HepG2 (cell line): ENCODE measurements at regions not wholly inside any gene's neighbourhood (a gene's known extent, or its start where the extent isn't known, plus 50 kb on each side); places are given as distances from the start of the nearest gene placed in this dataset.

Source experiments
- ATAC-seq: fragments of 200-7000 bp; cut with Tn5 transposase; 3 replicates; pipeline ENCODE4 v1.9.1; 2020; ENCODE audit warnings: mild to moderate bottlenecking, moderate library complexity
- BruUV-seq: library from RNA; stranded (reverse); fragments of 400-500 nt; replicated peaks from 2 replicates; lab custom pipeline; 2021; lab: Mats Ljungman, UMichigan
- CTCF ChIA-PET: fragments of 300-600 bp; formaldehyde crosslinking; extraction: SDS; loops from one replicate; lab custom pipeline; 2021; ENCODE audit warnings: low total read pairs, inconsistent platforms, low intra/inter-chr PET ratio; lab: Yijun Ruan, JAX
- POLR2A ChIA-PET: fragments of 350-600 bp; sonication (Branson Sonifier 250); formaldehyde crosslinking; loops from one replicate; lab custom pipeline; 2020; ENCODE audit warnings: antibody characterized with exemption, inconsistent platforms; lab: Yijun Ruan, JAX
- DNase-seq: peaks from one replicate; pipeline ENCODE4 v3.0.0-alpha.2; 2015; ENCODE audit warnings: low spot score
- FAIRE-seq: peaks from 3 replicates; lab custom pipeline; 2011; peaks lifted over from hg19 to GRCh38; lab: Jason Lieb, UNC
- H2AFZ ChIP-seq: one replicate; pipeline ENCODE4 v1.6.1; 2011; ENCODE audit warnings: low read length, inconsistent platforms
- H3K27ac ChIP-seq: fragments of 300-600 bp; 3 replicates; pipeline ENCODE4 v1.8.0; 2011; ENCODE audit warnings: mixed run types, mild to moderate bottlenecking, mixed read lengths, low read length, inconsistent platforms; ENCODE audit not compliant: insufficient read depth; ENCODE audit errors: extremely low read length
- H3K27me3 ChIP-seq, 2 experiments: fragments of 200-600 bp in 1 of 2; 2 replicates in 1 of 2; 3 replicates in 1 of 2; pipeline versions ENCODE4 v1.6.0 to v1.8.0; 2011; ENCODE audit warnings: low read length in 2 of 2, mild to moderate bottlenecking in 2 of 2, moderate library complexity in 2 of 2, inconsistent platforms in 1 of 2; ENCODE audit not compliant: insufficient read depth in 2 of 2, control insufficient read depth in 1 of 2
- H3K36me3 ChIP-seq, 2 experiments: fragments of 200-600 bp in 1 of 2; replicated peaks in 1 of 2; 2 replicates in 1 of 2; 3 replicates in 1 of 2; pipeline versions ENCODE4 v1.5.1 to v1.8.0; 2011; ENCODE audit warnings: low read length in 2 of 2, inconsistent platforms in 1 of 2; ENCODE audit not compliant: insufficient read depth in 2 of 2, control insufficient read depth in 1 of 2
- H3K4me1 ChIP-seq: 2 replicates; pipeline ENCODE4 v1.5.1; 2012; ENCODE audit warnings: low read length, inconsistent platforms; ENCODE audit not compliant: insufficient read depth
- H3K4me2 ChIP-seq: 2 replicates; pipeline ENCODE4 v1.6.0; 2011; ENCODE audit warnings: low read depth, low read length, inconsistent platforms
- H3K4me3 ChIP-seq, 3 experiments: fragments of 200-600 bp in 1 of 3; sonication (generic), shearing (Covaris generic) in 1 of 3; replicated peaks in 1 of 3; 2 replicates each; pipeline ENCODE4 v1.5.1; 2011 to 2016; ENCODE audit warnings: low read length in 3 of 3, inconsistent platforms in 2 of 3, low read depth in 2 of 3, mild to moderate bottlenecking in 2 of 3, control low read depth in 1 of 3, mixed read lengths in 1 of 3; ENCODE audit not compliant: insufficient read depth in 1 of 3
- H3K79me2 ChIP-seq: one replicate; pipeline ENCODE4 v1.6.1; 2011; ENCODE audit warnings: low read length, inconsistent platforms; ENCODE audit not compliant: insufficient read depth
- H3K9ac ChIP-seq: 2 replicates; pipeline ENCODE4 v1.6.0; 2011; ENCODE audit warnings: mild to moderate bottlenecking, low read depth, low read length, inconsistent platforms; ENCODE audit not compliant: insufficient read depth
- H3K9me3 ChIP-seq: 2 replicates; pipeline ENCODE4 v1.5.1; 2012; ENCODE audit warnings: mild to moderate bottlenecking, low read length
- H4K20me1 ChIP-seq: 2 replicates; pipeline ENCODE4 v1.6.0; 2011; ENCODE audit warnings: inconsistent platforms, mild to moderate bottlenecking, low read length, moderate library complexity; ENCODE audit not compliant: insufficient read depth
- BCL6 ChIP-seq: IDR thresholded peaks from 2 replicates; pipeline ENCODE4 v1.6.1; 2016; ENCODE audit warnings: missing genetic modification reagents, missing compliant biosample characterization
- CBX1 ChIP-seq: IDR thresholded peaks from one replicate; pipeline ENCODE4 v1.6.1; 2016; ENCODE audit warnings: antibody characterized with exemption, low read depth
- CENPT ChIP-seq: sonication (generic); formaldehyde crosslinking; IDR thresholded peaks from 2 replicates; pipeline ENCODE4 v1.8.0; 2022; ENCODE audit warnings: low read depth, mild to moderate bottlenecking, moderate library complexity, missing genetic modification reagents
- CENPX ChIP-seq: sonication (generic); formaldehyde crosslinking; IDR thresholded peaks from 2 replicates; pipeline ENCODE4 v1.9.0; 2021; ENCODE audit warnings: mild to moderate bottlenecking, missing genetic modification reagents, moderate library complexity
- CHD4 ChIP-seq: fragments of 200-600 bp; sonication (generic); IDR thresholded peaks from 2 replicates; pipeline ENCODE4 v1.7.0; 2017; ENCODE audit warnings: mild to moderate bottlenecking, low read length, borderline replicate concordance
- FOXA1 ChIP-seq, 2 experiments: fragments of 450-650 bp in 1 of 2; sonication (generic) in 1 of 2; formaldehyde crosslinking in 1 of 2; IDR thresholded peaks; 2 replicates each; pipeline versions ENCODE4 v1.4.0 to v1.6.1; 2016 to 2020; ENCODE audit warnings: missing genetic modification reagents in 1 of 2
- KDM5B ChIP-seq: sonication (generic); formaldehyde crosslinking; IDR thresholded peaks from 2 replicates; pipeline ENCODE4 v1.4.0; 2020; ENCODE audit warnings: missing genetic modification reagents, mild to moderate bottlenecking, borderline replicate concordance
- MTF2 ChIP-seq: sonication (generic); formaldehyde crosslinking; IDR thresholded peaks from 2 replicates; pipeline ENCODE4 v1.5.0; 2020; ENCODE audit warnings: missing genetic modification reagents, borderline replicate concordance
- PCBP1 ChIP-seq: fragments of 200-400 bp; formaldehyde crosslinking; IDR thresholded peaks from 2 replicates; pipeline ENCODE4 v1.6.1; 2017; ENCODE audit warnings: mild to moderate bottlenecking, low read depth, low read length, borderline replicate concordance
- ZNF446 ChIP-seq: sonication (generic); formaldehyde crosslinking; IDR thresholded peaks from 2 replicates; pipeline ENCODE4 v1.5.0; 2020; ENCODE audit warnings: mild to moderate bottlenecking, missing genetic modification reagents
- ZNF468 ChIP-seq: sonication (generic); formaldehyde crosslinking; IDR thresholded peaks from 2 replicates; pipeline ENCODE4 v1.8.0; 2022; ENCODE audit warnings: mild to moderate bottlenecking, moderate library complexity, missing genetic modification reagents
- ZNF547 ChIP-seq: sonication (generic); formaldehyde crosslinking; IDR thresholded peaks from 2 replicates; pipeline ENCODE4 v1.5.1; 2020; ENCODE audit warnings: mild to moderate bottlenecking, missing genetic modification reagents
- ZNF557 ChIP-seq: sonication (generic); formaldehyde crosslinking; IDR thresholded peaks from 2 replicates; pipeline ENCODE4 v1.4.0; 2020; ENCODE audit warnings: missing genetic modification reagents
- ZNF816 ChIP-seq: sonication (generic); formaldehyde crosslinking; IDR thresholded peaks from 2 replicates; pipeline ENCODE4 v1.8.0; 2022; ENCODE audit warnings: missing genetic modification reagents, mild to moderate bottlenecking, borderline replicate concordance
- WGBS: methylation state at CpG from one replicate; pipeline ENCODE4 v1.1.6; 2017; ENCODE audit warnings: low lambda C conversion rate; 5-methylcytosine and 5-hydroxymethylcytosine counted together
- in situ Hi-C: cut with HindIII; loops from 2 replicates; pipeline ENCODE4 v1.10.0; 2017; ENCODE audit warnings: low pct_unique_long_range_greater_than_20kb; ENCODE audit not compliant: extremely low pct_ligation_motif_present
- intact Hi-C: fragments of 100-400 bp; cut with micrococcal nuclease; formaldehyde crosslinking; loops from one replicate; pipeline ENCODE4 v1.10.0; 2022; ENCODE audit not compliant: unreplicated experiment
- TF ChIP-seq, protein P1 (sequence below): sonication (generic); formaldehyde crosslinking; IDR thresholded peaks from 2 replicates; pipeline ENCODE4 v1.4.0; 2020; ENCODE audit warnings: missing genetic modification reagents
- TF ChIP-seq, protein P2 (sequence below): sonication (generic); formaldehyde crosslinking; IDR thresholded peaks from 2 replicates; pipeline ENCODE4 v1.4.0; 2020; ENCODE audit warnings: missing genetic modification reagents
- TF ChIP-seq, protein P3 (sequence below): sonication (generic); formaldehyde crosslinking; IDR thresholded peaks from 2 replicates; pipeline ENCODE4 v1.4.0; 2020; ENCODE audit warnings: mild to moderate bottlenecking, missing genetic modification reagents
- TF ChIP-seq, protein P4 (sequence below): sonication (generic); formaldehyde crosslinking; IDR thresholded peaks from 2 replicates; pipeline ENCODE4 v1.5.0; 2020; ENCODE audit warnings: missing genetic modification reagents

DNA sequence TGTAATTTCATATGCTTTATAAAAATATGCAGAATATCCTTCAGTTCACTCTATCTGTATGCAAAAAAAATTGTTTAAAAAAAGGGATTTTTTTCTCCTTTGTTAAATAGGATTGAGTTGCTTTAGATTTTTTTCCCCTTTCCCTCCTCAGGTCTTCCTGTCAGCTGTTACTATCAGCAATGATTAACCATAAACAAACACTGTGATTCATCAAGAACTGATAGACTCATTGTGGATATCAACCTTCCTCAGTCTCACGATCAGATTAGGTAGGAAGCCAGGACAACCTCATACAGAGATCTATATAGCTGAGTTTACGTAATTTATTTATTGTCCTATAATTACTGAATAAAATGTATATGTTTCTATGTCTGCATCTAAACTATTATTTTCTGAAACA is 2136.2 kb upstream of the CELF4 start:
- no peak overlapping the region for H2AFZ ChIP-seq
- peak overlapping the region; percentile 29; the same call in 1 of the 2 replicates for H3K4me2 ChIP-seq
- H3K36me3 ChIP-seq: no peaks in the 10 kb centered on the region
- no TSS peak for BruUV-seq
- no peaks in the 10 kb centered on the region for H3K9me3 ChIP-seq
- H3K27me3 ChIP-seq: no peaks in the 10 kb centered on the region
- 40% methylated on average over 2 of the region's 2 CpGs for WGBS
- CTCF ChIA-PET: no interaction called here
- H4K20me1 ChIP-seq: no peaks in the 10 kb centered on the region
- H3K27ac ChIP-seq: peak overlapping the region; percentile 61
- peaks cover 19% of the 10 kb centered on the region for H3K4me1 ChIP-seq
- intact Hi-C loops: no loop called here
- in situ Hi-C loops: no loop called here
- FAIRE-seq (peak; percentile 66), DNase-seq (peak; percentile 88), ATAC-seq (peak; percentile 100)
- H3K79me2 ChIP-seq: no peaks in the 10 kb centered on the region
- 0 out of 2 replicates have a peak overlapping the region, but pooled peaks have one; percentile 40 for H3K9ac ChIP-seq
- POLR2A ChIA-PET: no interaction called here
- H3K4me3 ChIP-seq: no peak overlapping the region; a peak in 1 of 6 replicates
- TF ChIP-seq CENPX (CRISPR knock-in tag) (no peak), MTF2 (CRISPR knock-in tag) (no peak), CHD4 (peak; percentile 47; the same call in 1 of the 2 replicates), CBX1 (no peak), CENPT (no peak), PCBP1 (no peak), ZNF468 (CRISPR knock-in tag) (no peak), FOXA1 (IDR thresholded peaks at IDR 0.05) (0 out of 2 replicates have a peak, but pooled peaks have one; percentile 12), FOXA1 (CRISPR knock-in tag; IDR thresholded peaks at IDR 0.05) (peak; percentile 76), KDM5B (CRISPR knock-in tag) (no peak), BCL6 (CRISPR knock-in tag) (no peak), ZNF547 (no peak), ZNF557 (CRISPR knock-in tag) (no peak), ZNF446 (CRISPR knock-in tag) (no peak), ZNF816 (CRISPR knock-in tag) (no peak)
- TF ChIP-seq, protein P1, sequence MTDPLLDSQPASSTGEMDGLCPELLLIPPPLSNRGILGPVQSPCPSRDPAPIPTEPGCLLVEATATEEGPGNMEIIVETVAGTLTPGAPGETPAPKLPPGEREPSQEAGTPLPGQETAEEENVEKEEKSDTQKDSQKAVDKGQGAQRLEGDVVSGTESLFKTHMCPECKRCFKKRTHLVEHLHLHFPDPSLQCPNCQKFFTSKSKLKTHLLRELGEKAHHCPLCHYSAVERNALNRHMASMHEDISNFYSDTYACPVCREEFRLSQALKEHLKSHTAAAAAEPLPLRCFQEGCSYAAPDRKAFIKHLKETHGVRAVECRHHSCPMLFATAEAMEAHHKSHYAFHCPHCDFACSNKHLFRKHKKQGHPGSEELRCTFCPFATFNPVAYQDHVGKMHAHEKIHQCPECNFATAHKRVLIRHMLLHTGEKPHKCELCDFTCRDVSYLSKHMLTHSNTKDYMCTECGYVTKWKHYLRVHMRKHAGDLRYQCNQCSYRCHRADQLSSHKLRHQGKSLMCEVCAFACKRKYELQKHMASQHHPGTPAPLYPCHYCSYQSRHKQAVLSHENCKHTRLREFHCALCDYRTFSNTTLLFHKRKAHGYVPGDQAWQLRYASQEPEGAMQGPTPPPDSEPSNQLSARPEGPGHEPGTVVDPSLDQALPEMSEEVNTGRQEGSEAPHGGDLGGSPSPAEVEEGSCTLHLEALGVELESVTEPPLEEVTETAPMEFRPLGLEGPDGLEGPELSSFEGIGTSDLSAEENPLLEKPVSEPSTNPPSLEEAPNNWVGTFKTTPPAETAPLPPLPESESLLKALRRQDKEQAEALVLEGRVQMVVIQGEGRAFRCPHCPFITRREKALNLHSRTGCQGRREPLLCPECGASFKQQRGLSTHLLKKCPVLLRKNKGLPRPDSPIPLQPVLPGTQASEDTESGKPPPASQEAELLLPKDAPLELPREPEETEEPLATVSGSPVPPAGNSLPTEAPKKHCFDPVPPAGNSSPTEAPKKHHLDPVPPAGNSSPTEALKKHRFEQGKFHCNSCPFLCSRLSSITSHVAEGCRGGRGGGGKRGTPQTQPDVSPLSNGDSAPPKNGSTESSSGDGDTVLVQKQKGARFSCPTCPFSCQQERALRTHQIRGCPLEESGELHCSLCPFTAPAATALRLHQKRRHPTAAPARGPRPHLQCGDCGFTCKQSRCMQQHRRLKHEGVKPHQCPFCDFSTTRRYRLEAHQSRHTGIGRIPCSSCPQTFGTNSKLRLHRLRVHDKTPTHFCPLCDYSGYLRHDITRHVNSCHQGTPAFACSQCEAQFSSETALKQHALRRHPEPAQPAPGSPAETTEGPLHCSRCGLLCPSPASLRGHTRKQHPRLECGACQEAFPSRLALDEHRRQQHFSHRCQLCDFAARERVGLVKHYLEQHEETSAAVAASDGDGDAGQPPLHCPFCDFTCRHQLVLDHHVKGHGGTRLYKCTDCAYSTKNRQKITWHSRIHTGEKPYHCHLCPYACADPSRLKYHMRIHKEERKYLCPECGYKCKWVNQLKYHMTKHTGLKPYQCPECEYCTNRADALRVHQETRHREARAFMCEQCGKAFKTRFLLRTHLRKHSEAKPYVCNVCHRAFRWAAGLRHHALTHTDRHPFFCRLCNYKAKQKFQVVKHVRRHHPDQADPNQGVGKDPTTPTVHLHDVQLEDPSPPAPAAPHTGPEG (CRISPR knock-in tag): no peak
- TF ChIP-seq, protein P2, sequence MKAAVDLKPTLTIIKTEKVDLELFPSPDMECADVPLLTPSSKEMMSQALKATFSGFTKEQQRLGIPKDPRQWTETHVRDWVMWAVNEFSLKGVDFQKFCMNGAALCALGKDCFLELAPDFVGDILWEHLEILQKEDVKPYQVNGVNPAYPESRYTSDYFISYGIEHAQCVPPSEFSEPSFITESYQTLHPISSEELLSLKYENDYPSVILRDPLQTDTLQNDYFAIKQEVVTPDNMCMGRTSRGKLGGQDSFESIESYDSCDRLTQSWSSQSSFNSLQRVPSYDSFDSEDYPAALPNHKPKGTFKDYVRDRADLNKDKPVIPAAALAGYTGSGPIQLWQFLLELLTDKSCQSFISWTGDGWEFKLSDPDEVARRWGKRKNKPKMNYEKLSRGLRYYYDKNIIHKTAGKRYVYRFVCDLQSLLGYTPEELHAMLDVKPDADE (CRISPR knock-in tag): no peak
- TF ChIP-seq, protein P3, sequence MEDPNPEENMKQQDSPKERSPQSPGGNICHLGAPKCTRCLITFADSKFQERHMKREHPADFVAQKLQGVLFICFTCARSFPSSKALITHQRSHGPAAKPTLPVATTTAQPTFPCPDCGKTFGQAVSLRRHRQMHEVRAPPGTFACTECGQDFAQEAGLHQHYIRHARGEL (CRISPR knock-in tag): no peak
- TF ChIP-seq, protein P4, sequence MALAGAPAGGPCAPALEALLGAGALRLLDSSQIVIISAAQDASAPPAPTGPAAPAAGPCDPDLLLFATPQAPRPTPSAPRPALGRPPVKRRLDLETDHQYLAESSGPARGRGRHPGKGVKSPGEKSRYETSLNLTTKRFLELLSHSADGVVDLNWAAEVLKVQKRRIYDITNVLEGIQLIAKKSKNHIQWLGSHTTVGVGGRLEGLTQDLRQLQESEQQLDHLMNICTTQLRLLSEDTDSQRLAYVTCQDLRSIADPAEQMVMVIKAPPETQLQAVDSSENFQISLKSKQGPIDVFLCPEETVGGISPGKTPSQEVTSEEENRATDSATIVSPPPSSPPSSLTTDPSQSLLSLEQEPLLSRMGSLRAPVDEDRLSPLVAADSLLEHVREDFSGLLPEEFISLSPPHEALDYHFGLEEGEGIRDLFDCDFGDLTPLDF (CRISPR knock-in tag): no peak
